ENCODE measurements at regions not wholly inside any gene's neighbourhood (a gene's known extent, or its start where the extent isn't known, plus 50 kb on each side); places are given as distances from the start of the nearest gene placed in this dataset.

- H4K20me1 ChIP-seq (ENCODE audit: insufficient read depth, low read depth, low read length): no peaks in the 10 kb centered on the region
These were observed 356.6 kb upstream of the RSPO3 start for GRCh38 chr6:126761854-126762253.

GRCh38 chr6:126764104-126764503 lies 354.4 kb upstream of the RSPO3 start:
- Histone ChIP-seq H3K4me3 (ENCODE audit: low read length) (no peak overlapping the region), H3K4me2 (ENCODE audit: low read depth, low read length, poor library complexity, severe bottlenecking) (no peak overlapping the region), H4K20me1 (ENCODE audit: insufficient read depth, low read depth, low read length) (no peaks in the 10 kb centered on the region), H3K27me3 (ENCODE audit: low read length) (no peaks in the 10 kb centered on the region), H3K27ac (ENCODE audit: low read length) (no peak overlapping the region), H2AFZ (ENCODE audit: low read length) (no peak overlapping the region), H3K9me2 (replicated peaks; ENCODE audit: insufficient read depth, low read length) (no peaks in the 10 kb centered on the region), H3K36me3 (ENCODE audit: insufficient read depth, low read length) (no peaks in the 10 kb centered on the region), H3K4me1 (ENCODE audit: low read length) (no peaks in the 10 kb centered on the region), H3K9me3 (ENCODE audit: low read length) (no peaks in the 10 kb centered on the region), H3K79me2 (ENCODE audit: low read length) (no peaks in the 10 kb centered on the region), H3K9ac (ENCODE audit: low read length) (no peak overlapping the region)
- no peak for DNase-seq

More at GRCh38 chr6:126761854-126762253, 356.6 kb upstream of the RSPO3 start:
- no peaks in the 10 kb centered on the region for H3K9me2 ChIP-seq (replicated peaks; ENCODE audit: insufficient read depth, low read length)
- H3K4me3 ChIP-seq (ENCODE audit: low read length): no peak overlapping the region
- no peak overlapping the region for H2AFZ ChIP-seq (ENCODE audit: low read length)
- no peak for DNase-seq
- no peaks in the 10 kb centered on the region for H3K36me3 ChIP-seq (ENCODE audit: insufficient read depth, low read length)
- no peaks in the 10 kb centered on the region for H3K79me2 ChIP-seq (ENCODE audit: low read length)
- no peak overlapping the region for H3K27ac ChIP-seq (ENCODE audit: low read length)
- no peak overlapping the region for H3K9ac ChIP-seq (ENCODE audit: low read length)
- no peaks in the 10 kb centered on the region for H3K27me3 ChIP-seq (ENCODE audit: low read length)
- no peak overlapping the region for H3K4me2 ChIP-seq (ENCODE audit: low read depth, low read length, poor library complexity, severe bottlenecking)
- H3K9me3 ChIP-seq (ENCODE audit: low read length): no peaks in the 10 kb centered on the region
- H3K4me1 ChIP-seq (ENCODE audit: low read length): no peaks in the 10 kb centered on the region

GRCh38 chr6:126764671-126765070 lies 353.8 kb upstream of the RSPO3 start:
- Histone ChIP-seq H3K27ac (ENCODE audit: low read length) (no peak overlapping the region), H3K9me3 (ENCODE audit: low read length) (no peaks in the 10 kb centered on the region), H3K4me2 (ENCODE audit: low read depth, low read length, poor library complexity, severe bottlenecking) (no peak overlapping the region), H3K4me3 (ENCODE audit: low read length) (no peak overlapping the region), H3K27me3 (ENCODE audit: low read length) (no peaks in the 10 kb centered on the region), H3K4me1 (ENCODE audit: low read length) (no peaks in the 10 kb centered on the region), H4K20me1 (ENCODE audit: insufficient read depth, low read depth, low read length) (no peaks in the 10 kb centered on the region), H3K9me2 (replicated peaks; ENCODE audit: insufficient read depth, low read length) (no peaks in the 10 kb centered on the region), H2AFZ (ENCODE audit: low read length) (no peak overlapping the region), H3K36me3 (ENCODE audit: insufficient read depth, low read length) (no peaks in the 10 kb centered on the region), H3K79me2 (ENCODE audit: low read length) (no peaks in the 10 kb centered on the region), H3K9ac (ENCODE audit: low read length) (no peak overlapping the region)
- DNase-seq: no peak

- H3K4me2 ChIP-seq (ENCODE audit: low read depth, low read length, poor library complexity, severe bottlenecking): no peak overlapping the region
- no peaks in the 10 kb centered on the region for H3K9me2 ChIP-seq (replicated peaks; ENCODE audit: insufficient read depth, low read length)
- H3K27ac ChIP-seq (ENCODE audit: low read length): no peak overlapping the region
- H3K4me3 ChIP-seq (ENCODE audit: low read length): no peak overlapping the region
- no peak overlapping the region for H3K9ac ChIP-seq (ENCODE audit: low read length)
- no peaks in the 10 kb centered on the region for H3K27me3 ChIP-seq (ENCODE audit: low read length)
- DNase-seq: no peak
- H4K20me1 ChIP-seq (ENCODE audit: insufficient read depth, low read depth, low read length): no peaks in the 10 kb centered on the region
- no peak overlapping the region for H2AFZ ChIP-seq (ENCODE audit: low read length)
- H3K79me2 ChIP-seq (ENCODE audit: low read length): no peaks in the 10 kb centered on the region
- no peaks in the 10 kb centered on the region for H3K9me3 ChIP-seq (ENCODE audit: low read length)
- no peaks in the 10 kb centered on the region for H3K4me1 ChIP-seq (ENCODE audit: low read length)
- no peaks in the 10 kb centered on the region for H3K36me3 ChIP-seq (ENCODE audit: insufficient read depth, low read length)
These were observed 351.7 kb upstream of the RSPO3 start for GRCh38 chr6:126766820-126767219.

DNA sequence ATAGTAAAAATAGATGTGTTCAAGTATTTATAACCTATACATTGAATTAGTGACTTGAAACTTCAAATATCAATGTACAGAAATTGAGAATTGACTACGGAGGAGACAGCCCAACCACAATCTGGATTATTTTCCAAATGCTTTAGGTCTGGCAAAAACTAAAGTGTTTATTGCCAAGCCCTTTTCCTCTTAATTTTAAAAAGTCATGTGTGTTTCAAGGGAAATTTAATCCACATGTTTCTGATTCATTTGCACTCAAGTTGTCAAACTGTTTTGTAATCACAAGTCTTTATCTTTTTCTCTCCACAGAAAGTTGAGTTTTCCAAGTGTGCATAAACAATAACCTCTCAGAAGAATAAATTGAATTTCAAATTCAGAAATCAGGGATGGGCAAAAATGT lies 350.8 kb upstream of the RSPO3 start:
- Histone ChIP-seq H3K27ac (ENCODE audit: low read length) (no peak overlapping the region), H3K9me3 (ENCODE audit: low read length) (no peaks in the 10 kb centered on the region), H3K27me3 (ENCODE audit: low read length) (no peaks in the 10 kb centered on the region), H3K4me3 (ENCODE audit: low read length) (no peak overlapping the region), H3K79me2 (ENCODE audit: low read length) (no peaks in the 10 kb centered on the region), H3K9ac (ENCODE audit: low read length) (no peak overlapping the region), H4K20me1 (ENCODE audit: insufficient read depth, low read depth, low read length) (no peaks in the 10 kb centered on the region), H3K4me2 (ENCODE audit: low read depth, low read length, poor library complexity, severe bottlenecking) (no peak overlapping the region), H2AFZ (ENCODE audit: low read length) (no peak overlapping the region), H3K36me3 (ENCODE audit: insufficient read depth, low read length) (no peaks in the 10 kb centered on the region), H3K9me2 (replicated peaks; ENCODE audit: insufficient read depth, low read length) (no peaks in the 10 kb centered on the region), H3K4me1 (ENCODE audit: low read length) (no peaks in the 10 kb centered on the region)
- DNase-seq: no peak

- Histone ChIP-seq H2AFZ (ENCODE audit: low read length) (no peak overlapping the region), H3K9ac (ENCODE audit: low read length) (no peak overlapping the region), H4K20me1 (ENCODE audit: insufficient read depth, low read depth, low read length) (no peaks in the 10 kb centered on the region), H3K4me2 (ENCODE audit: low read depth, low read length, poor library complexity, severe bottlenecking) (no peak overlapping the region), H3K9me3 (ENCODE audit: low read length) (no peaks in the 10 kb centered on the region), H3K27ac (ENCODE audit: low read length) (no peak overlapping the region), H3K27me3 (ENCODE audit: low read length) (no peaks in the 10 kb centered on the region), H3K79me2 (ENCODE audit: low read length) (no peaks in the 10 kb centered on the region), H3K4me1 (ENCODE audit: low read length) (no peaks in the 10 kb centered on the region), H3K9me2 (replicated peaks; ENCODE audit: insufficient read depth, low read length) (no peaks in the 10 kb centered on the region), H3K36me3 (ENCODE audit: insufficient read depth, low read length) (no peaks in the 10 kb centered on the region), H3K4me3 (ENCODE audit: low read length) (no peak overlapping the region)
- DNase-seq: no peak
These were observed 348.3 kb upstream of the RSPO3 start for GRCh38 chr6:126770176-126770575.

GRCh38 chr6:126773112-126773805 lies 345.2 kb upstream of the RSPO3 start:
- Histone ChIP-seq H3K9me2 (replicated peaks; ENCODE audit: insufficient read depth, low read length) (no peaks in the 10 kb centered on the region), H4K20me1 (ENCODE audit: insufficient read depth, low read depth, low read length) (no peaks in the 10 kb centered on the region), H3K27ac (ENCODE audit: low read length) (no peak overlapping the region), H3K4me3 (ENCODE audit: low read length) (no peak overlapping the region), H3K36me3 (ENCODE audit: insufficient read depth, low read length) (no peaks in the 10 kb centered on the region), H3K27me3 (ENCODE audit: low read length) (no peaks in the 10 kb centered on the region), H2AFZ (ENCODE audit: low read length) (no peak overlapping the region), H3K9me3 (ENCODE audit: low read length) (no peaks in the 10 kb centered on the region), H3K9ac (ENCODE audit: low read length) (no peak overlapping the region), H3K4me2 (ENCODE audit: low read depth, low read length, poor library complexity, severe bottlenecking) (no peak overlapping the region), H3K79me2 (ENCODE audit: low read length) (no peaks in the 10 kb centered on the region), H3K4me1 (ENCODE audit: low read length) (no peaks in the 10 kb centered on the region)
- DNase-seq: no peak

DNA sequence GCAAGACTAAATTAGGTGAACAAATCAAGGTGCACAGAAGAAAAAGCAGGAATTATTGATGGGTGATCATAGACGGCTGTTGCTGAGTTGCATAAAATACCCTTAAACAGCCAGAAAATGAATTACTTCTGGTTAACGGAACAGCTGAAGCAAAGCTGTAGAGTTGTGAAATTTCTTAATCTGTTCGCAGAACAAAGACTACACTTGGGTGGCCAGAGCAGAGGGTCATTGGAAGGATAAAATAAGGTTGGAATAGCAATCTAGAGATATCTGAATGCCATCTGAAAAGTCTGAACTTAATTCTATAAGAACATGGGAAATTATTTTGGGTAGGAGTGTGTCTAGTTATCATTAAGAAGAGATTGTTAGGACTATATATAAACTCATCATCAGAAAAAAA lies 339.1 kb upstream of the RSPO3 start:
- Histone ChIP-seq H3K27me3 (ENCODE audit: low read length) (no peaks in the 10 kb centered on the region), H3K4me3 (ENCODE audit: low read length) (no peak overlapping the region), H3K9me2 (replicated peaks; ENCODE audit: insufficient read depth, low read length) (no peaks in the 10 kb centered on the region), H3K9me3 (ENCODE audit: low read length) (no peaks in the 10 kb centered on the region), H3K4me2 (ENCODE audit: low read depth, low read length, poor library complexity, severe bottlenecking) (no peak overlapping the region), H3K27ac (ENCODE audit: low read length) (no peak overlapping the region), H3K4me1 (ENCODE audit: low read length) (no peaks in the 10 kb centered on the region), H2AFZ (ENCODE audit: low read length) (no peak overlapping the region), H4K20me1 (ENCODE audit: insufficient read depth, low read depth, low read length) (no peaks in the 10 kb centered on the region), H3K79me2 (ENCODE audit: low read length) (no peaks in the 10 kb centered on the region), H3K9ac (ENCODE audit: low read length) (no peak overlapping the region), H3K36me3 (ENCODE audit: insufficient read depth, low read length) (no peaks in the 10 kb centered on the region)
- no peak for DNase-seq

All from Karpas-422 (cell line).